Suprapubic skin (tissue), 4 donors: ENCODE measurements at regions not wholly inside any gene's neighbourhood (a gene's known extent, or its start where the extent isn't known, plus 50 kb on each side); places are given as distances from the start of the nearest gene placed in this dataset.

ENCODE experiments used
- DNase-seq, 2 donors: peaks; one replicate each; pipeline ENCODE4 v3.0.0-alpha.2; 2019; ENCODE audit warnings: low spot score in 2 of 2
- H3K27ac ChIP-seq: fragments of 200-600 bp; sonication (generic); one replicate; pipeline ENCODE4 v1.5.1; 2019
- H3K27me3 ChIP-seq: fragments of 200-600 bp; sonication (generic); one replicate; pipeline ENCODE4 v1.5.1; 2019
- H3K36me3 ChIP-seq: fragments of 200-600 bp; sonication (generic); one replicate; pipeline ENCODE4 v1.5.1; 2019
- H3K4me1 ChIP-seq: fragments of 200-600 bp; sonication (generic); one replicate; pipeline ENCODE4 v1.5.1; 2019
- H3K4me3 ChIP-seq: fragments of 200-600 bp; sonication (generic); one replicate; pipeline ENCODE4 v1.5.1; 2019; ENCODE audit warnings: mild to moderate bottlenecking
- H3K9me3 ChIP-seq: fragments of 200-600 bp; sonication (generic); one replicate; pipeline ENCODE4 v1.5.1; 2019
- EP300 ChIP-seq: sonication (generic); formaldehyde crosslinking; IDR thresholded peaks from one replicate; pipeline ENCODE4 v1.6.1; 2017; ENCODE audit warnings: antibody characterized with exemption
- POLR2A ChIP-seq, 2 donors: fragments of 450-650 bp; IDR thresholded peaks; one replicate each; pipeline ENCODE4 v1.6.1; 2017; ENCODE audit warnings: antibody characterized with exemption in 2 of 2, mild to moderate bottlenecking in 2 of 2, moderate library complexity in 2 of 2
- POLR2AphosphoS5 ChIP-seq, 3 donors: sonication (generic); formaldehyde crosslinking; IDR thresholded peaks; one replicate each; pipeline ENCODE4 v1.6.1; 2017; ENCODE audit warnings: antibody characterized with exemption in 3 of 3
- WGBS: methylation state at CpG from one replicate; pipeline ENCODE4 v1.1.5; 2018; 5-methylcytosine and 5-hydroxymethylcytosine counted together
- TF ChIP-seq, protein P1 (sequence below), 2 donors: fragments of 200-600 bp in 1 of 2; fragments of 450-650 bp in 1 of 2; sonication (generic) in 1 of 2; IDR thresholded peaks; one replicate each; pipeline ENCODE4 v1.5.1; 2016 to 2019; ENCODE audit warnings: antibody characterized with exemption in 2 of 2, mild to moderate bottlenecking in 1 of 2, moderate library complexity in 1 of 2

DNA sequence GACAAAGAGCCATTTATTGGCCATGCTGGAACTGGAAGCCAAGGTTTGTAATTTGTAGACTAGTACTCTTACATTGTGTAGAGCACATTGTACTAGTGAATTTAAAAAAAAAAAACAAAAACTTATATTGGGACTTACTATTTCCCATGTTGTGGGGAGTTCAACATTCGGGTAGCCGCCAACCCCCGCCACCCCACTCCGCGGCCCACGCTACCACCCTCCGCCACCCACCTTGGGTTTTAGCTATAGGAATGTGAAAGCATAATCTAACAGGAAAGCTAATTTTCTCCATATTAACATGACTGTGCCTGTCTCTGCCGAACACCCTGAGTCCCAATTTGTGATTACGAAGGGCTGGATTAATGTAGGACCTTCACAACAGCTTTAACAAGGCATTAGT, 275.8 kb downstream of the FIGN start:
- no peak for DNase-seq
- Histone ChIP-seq H3K27me3 (no peaks in the 10 kb centered on the region), H3K27ac (no peak overlapping the region), H3K9me3 (no peaks in the 10 kb centered on the region), H3K4me1 (no peaks in the 10 kb centered on the region), H3K36me3 (no peaks in the 10 kb centered on the region), H3K4me3 (no peak overlapping the region)
- TF ChIP-seq POLR2A (IDR thresholded peaks at IDR 0.05) (no peak), EP300 (no peak), POLR2AphosphoS5 (IDR thresholded peaks at IDR 0.05) (no peak)
- TF ChIP-seq, protein P1, sequence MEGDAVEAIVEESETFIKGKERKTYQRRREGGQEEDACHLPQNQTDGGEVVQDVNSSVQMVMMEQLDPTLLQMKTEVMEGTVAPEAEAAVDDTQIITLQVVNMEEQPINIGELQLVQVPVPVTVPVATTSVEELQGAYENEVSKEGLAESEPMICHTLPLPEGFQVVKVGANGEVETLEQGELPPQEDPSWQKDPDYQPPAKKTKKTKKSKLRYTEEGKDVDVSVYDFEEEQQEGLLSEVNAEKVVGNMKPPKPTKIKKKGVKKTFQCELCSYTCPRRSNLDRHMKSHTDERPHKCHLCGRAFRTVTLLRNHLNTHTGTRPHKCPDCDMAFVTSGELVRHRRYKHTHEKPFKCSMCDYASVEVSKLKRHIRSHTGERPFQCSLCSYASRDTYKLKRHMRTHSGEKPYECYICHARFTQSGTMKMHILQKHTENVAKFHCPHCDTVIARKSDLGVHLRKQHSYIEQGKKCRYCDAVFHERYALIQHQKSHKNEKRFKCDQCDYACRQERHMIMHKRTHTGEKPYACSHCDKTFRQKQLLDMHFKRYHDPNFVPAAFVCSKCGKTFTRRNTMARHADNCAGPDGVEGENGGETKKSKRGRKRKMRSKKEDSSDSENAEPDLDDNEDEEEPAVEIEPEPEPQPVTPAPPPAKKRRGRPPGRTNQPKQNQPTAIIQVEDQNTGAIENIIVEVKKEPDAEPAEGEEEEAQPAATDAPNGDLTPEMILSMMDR (IDR thresholded peaks at IDR 0.05): no peak
- 97% methylated on average over 9 of the region's 9 CpGs for WGBS

DNA sequence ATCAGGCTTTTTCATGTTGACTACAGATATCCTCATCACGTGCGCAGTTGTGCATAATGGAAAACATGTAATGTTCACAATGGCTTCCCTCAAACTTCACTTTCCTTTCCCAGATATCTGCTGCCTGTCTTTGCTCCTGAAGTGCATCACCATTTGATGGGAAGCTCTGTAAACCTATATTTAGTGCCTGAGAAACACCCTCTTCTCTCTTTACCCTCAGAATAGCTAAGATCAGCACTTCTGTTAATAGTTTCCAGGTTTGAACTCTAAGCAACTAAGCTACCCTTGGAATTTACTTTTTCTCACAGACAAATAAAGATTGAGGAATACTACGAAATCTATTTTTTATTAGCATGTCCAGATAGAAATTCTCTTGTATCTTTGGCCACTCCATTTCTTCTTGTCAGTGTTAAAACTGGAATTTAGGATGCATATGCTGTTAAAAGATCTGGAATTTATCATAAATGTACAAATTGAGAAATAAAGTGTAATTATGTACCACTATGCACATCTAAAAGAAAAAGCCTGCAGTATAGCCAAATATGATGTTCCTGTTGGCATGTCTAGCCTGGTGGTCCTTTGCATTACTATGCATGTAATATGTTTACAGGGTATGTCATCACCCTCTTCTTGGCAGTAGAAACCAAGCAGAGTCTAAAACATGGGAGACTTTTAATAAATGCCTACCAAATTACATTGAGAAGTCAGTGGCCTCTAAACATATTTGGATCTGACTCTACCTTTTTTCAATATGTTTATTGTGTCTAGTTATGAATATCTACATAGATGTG, 278.7 kb downstream of the FIGN start:
- Histone ChIP-seq H3K9me3 (no peaks in the 10 kb centered on the region), H3K27me3 (no peaks in the 10 kb centered on the region), H3K4me1 (no peaks in the 10 kb centered on the region), H3K4me3 (no peak overlapping the region), H3K36me3 (no peaks in the 10 kb centered on the region), H3K27ac (no peak overlapping the region)
- 94% methylated on average over 3 of the region's 3 CpGs for WGBS
- DNase-seq: no peak
- TF ChIP-seq, protein P1 (IDR thresholded peaks at IDR 0.05): no peak
- TF ChIP-seq EP300: no peak
- no peak for TF ChIP-seq POLR2A (IDR thresholded peaks at IDR 0.05)
- TF ChIP-seq POLR2AphosphoS5 (IDR thresholded peaks at IDR 0.05): no peak

DNA sequence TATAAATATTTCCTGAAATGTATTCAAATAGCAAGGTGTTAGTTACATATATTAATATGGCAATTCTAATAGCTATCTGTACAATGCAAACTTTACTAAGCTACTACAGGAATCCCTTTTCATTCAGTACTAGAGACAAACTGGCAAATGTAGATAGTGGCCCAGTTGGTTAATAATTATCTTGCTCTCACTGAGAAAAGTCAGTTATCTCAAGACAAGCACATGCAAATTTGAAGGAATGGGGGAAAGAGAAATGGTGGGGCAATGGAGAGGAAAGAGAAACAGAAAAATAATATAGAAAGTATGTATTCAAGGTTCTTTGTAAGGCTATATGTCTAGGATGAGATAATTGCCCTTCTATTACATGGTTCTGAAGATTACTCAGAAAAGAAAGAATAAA, 280.0 kb downstream of the FIGN start:
- Histone ChIP-seq H3K27me3 (no peaks in the 10 kb centered on the region), H3K36me3 (no peaks in the 10 kb centered on the region), H3K9me3 (no peaks in the 10 kb centered on the region), H3K27ac (no peak overlapping the region), H3K4me1 (no peaks in the 10 kb centered on the region), H3K4me3 (no peak overlapping the region)
- no peak for DNase-seq
- no peak for TF ChIP-seq EP300
- no peak for TF ChIP-seq POLR2A (IDR thresholded peaks at IDR 0.05)
- no peak for TF ChIP-seq POLR2AphosphoS5 (IDR thresholded peaks at IDR 0.05)
- TF ChIP-seq, protein P1 (IDR thresholded peaks at IDR 0.05): no peak

DNA sequence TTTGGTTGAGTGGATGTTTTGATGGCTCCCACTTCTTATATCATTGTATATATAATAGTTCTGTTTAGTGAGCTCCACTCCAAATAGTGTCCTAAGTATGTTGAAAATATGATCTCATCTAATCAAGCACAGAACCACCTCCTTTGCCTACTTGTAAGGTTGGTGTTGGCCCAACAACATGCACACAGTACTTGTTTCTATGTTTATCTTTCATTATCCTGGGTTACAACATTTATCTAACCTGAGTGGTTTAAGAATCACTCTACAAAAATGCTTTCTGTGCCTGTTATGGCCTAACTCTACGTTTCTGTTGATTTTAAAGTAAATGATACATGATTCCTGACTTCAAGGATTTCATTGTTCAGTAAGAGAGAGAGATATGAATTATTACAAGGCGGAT, 281.9 kb downstream of the FIGN start:
- TF ChIP-seq EP300 (no peak), POLR2AphosphoS5 (IDR thresholded peaks at IDR 0.05) (no peak), POLR2A (IDR thresholded peaks at IDR 0.05) (no peak)
- WGBS: 70% methylated on average over 2 of the region's 2 CpGs
- peaks cover 1% of the 10 kb centered on the region for H3K4me1 ChIP-seq
- no peaks in the 10 kb centered on the region for H3K36me3 ChIP-seq
- no peaks in the 10 kb centered on the region for H3K27me3 ChIP-seq
- no peak overlapping the region for H3K27ac ChIP-seq
- no peaks in the 10 kb centered on the region for H3K9me3 ChIP-seq
- no peak overlapping the region for H3K4me3 ChIP-seq
- no peak for DNase-seq

DNA sequence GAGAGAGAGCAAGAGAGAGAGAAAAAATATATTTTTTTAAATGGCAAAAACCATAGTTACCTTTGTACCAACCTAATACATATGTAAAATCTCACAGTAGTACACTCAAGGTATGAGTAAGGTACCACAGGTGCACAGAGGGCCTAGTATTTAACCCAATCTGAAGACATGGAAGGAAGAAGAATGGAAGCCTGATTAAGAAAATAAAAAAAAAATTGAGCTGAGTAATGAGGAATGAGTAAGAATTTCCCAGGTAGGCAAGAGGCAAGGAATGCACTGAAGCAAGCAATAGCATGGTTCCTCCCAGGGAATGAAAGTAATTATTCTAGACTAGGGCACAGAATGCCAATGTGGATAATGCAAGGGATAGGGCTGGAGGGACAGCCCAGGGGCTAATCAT, 294.2 kb downstream of the FIGN start:
- no peak for TF ChIP-seq EP300
- no peak for TF ChIP-seq POLR2AphosphoS5 (IDR thresholded peaks at IDR 0.05)
- TF ChIP-seq, protein P1 (IDR thresholded peaks at IDR 0.05): no peak
- TF ChIP-seq POLR2A (IDR thresholded peaks at IDR 0.05): no peak
- no peaks in the 10 kb centered on the region for H3K27me3 ChIP-seq
- no peaks in the 10 kb centered on the region for H3K4me1 ChIP-seq

DNA sequence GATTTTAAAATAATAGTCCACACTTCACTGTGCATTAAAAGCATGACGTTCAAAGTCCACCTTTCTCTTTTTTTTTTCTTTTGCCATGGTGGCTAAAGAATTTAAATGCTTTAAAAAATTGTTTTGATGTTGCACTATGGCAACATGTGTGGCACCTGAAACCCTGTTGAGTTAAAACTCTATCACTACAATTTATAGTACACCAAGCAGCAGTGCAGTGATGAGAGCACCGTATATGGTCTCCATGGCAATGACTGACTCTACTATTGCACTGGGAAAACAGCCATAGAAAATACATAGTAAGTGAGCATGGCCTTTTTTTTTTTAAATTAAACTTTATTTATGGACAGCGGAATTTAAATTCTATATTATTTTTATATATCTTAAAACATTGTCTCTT, 298.8 kb downstream of the FIGN start:
- Histone ChIP-seq H3K9me3 (no peaks in the 10 kb centered on the region), H3K27me3 (no peaks in the 10 kb centered on the region), H3K36me3 (no peaks in the 10 kb centered on the region), H3K4me1 (no peaks in the 10 kb centered on the region), H3K27ac (no peak overlapping the region), H3K4me3 (no peak overlapping the region)
- WGBS: 77% methylated on average over 3 of the region's 3 CpGs
- DNase-seq: no peak
- TF ChIP-seq, protein P1 (IDR thresholded peaks at IDR 0.05): no peak
- TF ChIP-seq POLR2A (IDR thresholded peaks at IDR 0.05) (no peak), POLR2AphosphoS5 (IDR thresholded peaks at IDR 0.05) (no peak), EP300 (no peak)

More for the DNA sequence above, 294.2 kb downstream of the FIGN start:
- Histone ChIP-seq H3K4me3 (no peak overlapping the region), H3K36me3 (no peaks in the 10 kb centered on the region), H3K27ac (no peak overlapping the region), H3K9me3 (no peaks in the 10 kb centered on the region)
- DNase-seq: no peak
